ENCODE measurements at regions not wholly inside any gene's neighbourhood (a gene's known extent, or its start where the extent isn't known, plus 50 kb on each side); places are given as distances from the start of the nearest gene placed in this dataset.
"Not testable (repeated sequence)": the region's sequence is repeated elsewhere in the genome, so short reads cannot be mapped to it uniquely, and the experiment has no call there.

- no peak overlapping the region for H3K4me2 ChIP-seq (ENCODE audit: unreplicated experiment)
- TF ChIP-seq EZH2phosphoT487 (IDR thresholded peaks at IDR 0.05; ENCODE audit: insufficient read depth, low read depth) (no peak), EZH2 (IDR thresholded peaks at IDR 0.05; ENCODE audit: insufficient read depth, poor library complexity, severe bottlenecking) (no peak)
- in situ Hi-C loops (cut with MboI): no loop called here
- H2AFZ ChIP-seq: peak overlapping the region; percentile 39; the same call in 1 of the 2 replicates
- no peaks in the 10 kb centered on the region for H3K27me3 ChIP-seq (replicated peaks; ENCODE audit: insufficient read depth)
- DNase-seq: no peak
- H3K36me3 ChIP-seq (ENCODE audit: low read depth): no peaks in the 10 kb centered on the region
- H3K4me1 ChIP-seq (ENCODE audit: insufficient read depth): no peaks in the 10 kb centered on the region
- no peaks in the 10 kb centered on the region for H3K79me2 ChIP-seq (ENCODE audit: insufficient read depth)
- H3K9me3 ChIP-seq (ENCODE audit: low read depth): no peaks in the 10 kb centered on the region
- H3K9ac ChIP-seq: no peak overlapping the region
- H3K9me2 ChIP-seq (ENCODE audit: insufficient read depth): no peaks in the 10 kb centered on the region
- WGBS, 2 experiments (ENCODE audit: low coverage in 1 of 2, low lambda C conversion rate in 2 of 2, missing lambda C conversion rate in 2 of 2): 45 to 48% methylated on average over 3 of the region's 3 CpGs
- H3F3A ChIP-seq (ENCODE audit: insufficient read depth): no peaks in the 10 kb centered on the region
- H3K4me3 ChIP-seq: no peak overlapping the region
- no peak overlapping the region for H3K27ac ChIP-seq
- no peaks in the 10 kb centered on the region for H4K20me1 ChIP-seq (ENCODE audit: insufficient read depth)
Observed at GRCh38 chr9:78994471-78994870, 577.3 kb upstream of the TLE4 start.

- H4K20me1 ChIP-seq (ENCODE audit: insufficient read depth); H3F3A ChIP-seq (ENCODE audit: insufficient read depth); H3K4me2 ChIP-seq (ENCODE audit: unreplicated experiment); in situ Hi-C loops (cut with MboI); H3K4me1 ChIP-seq (ENCODE audit: insufficient read depth); H3K9ac ChIP-seq; H3K9me2 ChIP-seq (ENCODE audit: insufficient read depth); DNase-seq; H3K9me3 ChIP-seq (ENCODE audit: low read depth); H3K4me3 ChIP-seq; H3K27me3 ChIP-seq (replicated peaks; ENCODE audit: insufficient read depth); H3K79me2 ChIP-seq (ENCODE audit: insufficient read depth); H3K36me3 ChIP-seq (ENCODE audit: low read depth); H3K27ac ChIP-seq: not testable (repeated sequence)
- 0 out of 2 replicates have a peak overlapping the region, but pooled peaks have one; percentile 39 for H2AFZ ChIP-seq
- 75 to 81% methylated on average over 2 of the region's 2 CpGs for WGBS, 2 experiments (ENCODE audit: low coverage in 1 of 2, low lambda C conversion rate in 2 of 2, missing lambda C conversion rate in 2 of 2)
Observed at GRCh38 chr9:78994974-78995373, 576.8 kb upstream of the TLE4 start.

- H3K4me2 ChIP-seq (ENCODE audit: unreplicated experiment): no peak overlapping the region
- TF ChIP-seq EZH2phosphoT487 (IDR thresholded peaks at IDR 0.05; ENCODE audit: insufficient read depth, low read depth) (no peak), EZH2 (IDR thresholded peaks at IDR 0.05; ENCODE audit: insufficient read depth, poor library complexity, severe bottlenecking) (no peak)
- H3K9me2 ChIP-seq (ENCODE audit: insufficient read depth): no peaks in the 10 kb centered on the region
- H3K4me1 ChIP-seq (ENCODE audit: insufficient read depth): no peaks in the 10 kb centered on the region
- no peak for DNase-seq
- H3K79me2 ChIP-seq (ENCODE audit: insufficient read depth): no peaks in the 10 kb centered on the region
- H3K9ac ChIP-seq: no peak overlapping the region
- no peaks in the 10 kb centered on the region for H4K20me1 ChIP-seq (ENCODE audit: insufficient read depth)
- no peak overlapping the region for H3K4me3 ChIP-seq
- no peak overlapping the region for H2AFZ ChIP-seq
- H3K36me3 ChIP-seq (ENCODE audit: low read depth): no peaks in the 10 kb centered on the region
- in situ Hi-C loops (cut with MboI): no loop called here
- H3K27ac ChIP-seq: no peak overlapping the region
- no peaks in the 10 kb centered on the region for H3K27me3 ChIP-seq (replicated peaks; ENCODE audit: insufficient read depth)
- H3F3A ChIP-seq (ENCODE audit: insufficient read depth): no peaks in the 10 kb centered on the region
- no peaks in the 10 kb centered on the region for H3K9me3 ChIP-seq (ENCODE audit: low read depth)
Observed at GRCh38 chr9:78997296-78997695, 574.5 kb upstream of the TLE4 start.

- 0 out of 2 replicates have a peak overlapping the region, but pooled peaks have one; percentile 2 for H2AFZ ChIP-seq
Observed at GRCh38 chr9:79000230-79001002, 571.3 kb upstream of the TLE4 start.

GRCh38 chr9:79001012-79001411 is 570.8 kb upstream of the TLE4 start:
- Histone ChIP-seq H3K9ac (no peak overlapping the region), H3K27me3 (replicated peaks; ENCODE audit: insufficient read depth) (no peaks in the 10 kb centered on the region), H3K27ac (no peak overlapping the region), H3K36me3 (ENCODE audit: low read depth) (no peaks in the 10 kb centered on the region), H3K4me1 (ENCODE audit: insufficient read depth) (no peaks in the 10 kb centered on the region), H2AFZ (no peak overlapping the region), H3K4me3 (no peak overlapping the region), H4K20me1 (ENCODE audit: insufficient read depth) (no peaks in the 10 kb centered on the region), H3K4me2 (ENCODE audit: unreplicated experiment) (no peak overlapping the region), H3K9me3 (ENCODE audit: low read depth) (no peaks in the 10 kb centered on the region), H3F3A (ENCODE audit: insufficient read depth) (no peaks in the 10 kb centered on the region), H3K9me2 (ENCODE audit: insufficient read depth) (no peaks in the 10 kb centered on the region), H3K79me2 (ENCODE audit: insufficient read depth) (no peaks in the 10 kb centered on the region)
- in situ Hi-C loops (cut with MboI): no loop called here
- 24 to 28% methylated on average over 2 of the region's 2 CpGs for WGBS, 2 experiments (ENCODE audit: low coverage in 1 of 2, low lambda C conversion rate in 2 of 2, missing lambda C conversion rate in 2 of 2)
- no peak for TF ChIP-seq EZH2phosphoT487 (IDR thresholded peaks at IDR 0.05; ENCODE audit: insufficient read depth, low read depth)
- TF ChIP-seq EZH2 (IDR thresholded peaks at IDR 0.05; ENCODE audit: insufficient read depth, poor library complexity, severe bottlenecking): no peak
- no peak for DNase-seq

More at GRCh38 chr9:79000230-79001002, 571.3 kb upstream of the TLE4 start:
- in situ Hi-C loops (cut with MboI): no loop called here
- Histone ChIP-seq H3K27ac (no peak overlapping the region), H4K20me1 (ENCODE audit: insufficient read depth) (no peaks in the 10 kb centered on the region), H3F3A (ENCODE audit: insufficient read depth) (no peaks in the 10 kb centered on the region), H3K4me3 (no peak overlapping the region), H3K79me2 (ENCODE audit: insufficient read depth) (no peaks in the 10 kb centered on the region), H3K4me2 (ENCODE audit: unreplicated experiment) (no peak overlapping the region), H3K27me3 (replicated peaks; ENCODE audit: insufficient read depth) (no peaks in the 10 kb centered on the region), H3K9me3 (ENCODE audit: low read depth) (no peaks in the 10 kb centered on the region), H3K36me3 (ENCODE audit: low read depth) (no peaks in the 10 kb centered on the region), H3K9ac (no peak overlapping the region), H3K4me1 (ENCODE audit: insufficient read depth) (no peaks in the 10 kb centered on the region), H3K9me2 (ENCODE audit: insufficient read depth) (no peaks in the 10 kb centered on the region)
- no peak for DNase-seq
- 83 to 89% methylated on average over 4 of the region's 4 CpGs for WGBS, 2 experiments (ENCODE audit: low coverage in 1 of 2, low lambda C conversion rate in 2 of 2, missing lambda C conversion rate in 2 of 2)
- no peak for TF ChIP-seq EZH2 (IDR thresholded peaks at IDR 0.05; ENCODE audit: insufficient read depth, poor library complexity, severe bottlenecking)
- no peak for TF ChIP-seq EZH2phosphoT487 (IDR thresholded peaks at IDR 0.05; ENCODE audit: insufficient read depth, low read depth)

All from GM23248 (cell line).